K562 (cell line): ENCODE measurements at regions not wholly inside any gene's neighbourhood (a gene's known extent, or its start where the extent isn't known, plus 50 kb on each side); places are given as distances from the start of the nearest gene placed in this dataset.
A peak's percentile ranks its signal among the peaks of the same experiment; 100 is the strongest.
"Not testable (repeated sequence)": the region's sequence is repeated elsewhere in the genome, so short reads cannot be mapped to it uniquely, and the experiment has no call there.

ENCODE experiments used
- ATAC-seq: fragments of 200-7000 bp; cut with Tn5 transposase; 3 replicates; pipeline ENCODE4 v1.9.1; 2020; ENCODE audit warnings: moderate library complexity
- BruUV-seq: library from RNA; stranded (reverse); fragments of 400-500 nt; replicated peaks from 2 replicates; lab custom pipeline; 2021; lab: Mats Ljungman, UMichigan
- CTCF ChIA-PET: fragments of 300-600 bp; formaldehyde crosslinking; extraction: SDS; loops from one replicate; lab custom pipeline; 2021; ENCODE audit warnings: low intra/inter-chr PET ratio; lab: Yijun Ruan, JAX
- POLR2A ChIA-PET: fragments of 300-600, 350-650 bp; sonication (Branson Sonifier 250); formaldehyde crosslinking; extraction: SDS; loops from one replicate; lab custom pipeline; 2021; ENCODE audit warnings: antibody characterized with exemption, inconsistent platforms; lab: Yijun Ruan, JAX
- DNase-seq, 4 experiments: peaks; one replicate each; pipeline versions ENCODE4 v3.0.0 to v3.0.0-alpha.2; 2011 to 2018; ENCODE audit warnings: low spot score in 3 of 4, mixed read lengths in 3 of 4; ENCODE audit errors: extremely low read depth in 1 of 4
- FAIRE-seq: peaks from 2 replicates; lab custom pipeline; 2011; peaks lifted over from hg19 to GRCh38; lab: Jason Lieb, UNC
- H2AFZ ChIP-seq: 2 replicates; pipeline ENCODE4 v1.6.0; 2011; ENCODE audit warnings: low read depth, low read length, control low read depth, inconsistent platforms
- H3K27ac ChIP-seq: fragments of 200-600 bp; 3 replicates; pipeline ENCODE4 v1.8.0; 2011; ENCODE audit warnings: low read depth, mild to moderate bottlenecking, control low read depth, inconsistent platforms, low read length, moderate library complexity, mixed read lengths; ENCODE audit errors: extremely low read depth
- H3K27me3 ChIP-seq, 2 experiments: fragments of 300-600 bp in 1 of 2; 2 replicates in 1 of 2; 3 replicates in 1 of 2; pipeline versions ENCODE4 v1.6.0 to v1.8.0; 2011; ENCODE audit warnings: inconsistent platforms in 2 of 2, low read length in 2 of 2, mild to moderate bottlenecking in 1 of 2, mixed read lengths in 1 of 2, moderate library complexity in 1 of 2; ENCODE audit not compliant: control insufficient read depth in 2 of 2, insufficient read depth in 2 of 2
- H3K36me3 ChIP-seq: fragments of 300-600 bp; 3 replicates; pipeline ENCODE4 v1.8.0; 2011; ENCODE audit warnings: mild to moderate bottlenecking, low read length, inconsistent platforms; ENCODE audit not compliant: control insufficient read depth, insufficient read depth
- H3K4me1 ChIP-seq, 2 experiments: fragments of 200-600 bp in 1 of 2; replicated peaks in 1 of 2; 2 replicates in 1 of 2; 3 replicates in 1 of 2; pipeline versions ENCODE4 v1.5.1 to v1.8.0; 2011; ENCODE audit warnings: inconsistent platforms in 2 of 2, low read length in 2 of 2, mild to moderate bottlenecking in 1 of 2, mixed read lengths in 1 of 2, moderate library complexity in 1 of 2; ENCODE audit not compliant: control insufficient read depth in 2 of 2, insufficient read depth in 2 of 2
- H3K4me2 ChIP-seq: 2 replicates; pipeline ENCODE4 v1.6.1; 2011; ENCODE audit warnings: low read length, control low read depth, inconsistent platforms, mixed read lengths; ENCODE audit not compliant: insufficient read depth
- H3K4me3 ChIP-seq: fragments of 200-600 bp; sonication (generic), shearing (Covaris generic); 2 replicates; pipeline ENCODE4 v1.5.1; 2016; ENCODE audit warnings: control low read depth, inconsistent platforms
- H3K79me2 ChIP-seq: fragments of 200-600 bp; 3 replicates; pipeline ENCODE4 v1.8.0; 2011; ENCODE audit warnings: low read length, inconsistent platforms; ENCODE audit not compliant: control insufficient read depth, insufficient read depth
- H3K9ac ChIP-seq, 2 experiments: 2 replicates each; pipeline versions ENCODE4 v1.6.0 to v1.6.1; 2011; ENCODE audit warnings: low read depth in 2 of 2, low read length in 2 of 2, control low read depth in 1 of 2, inconsistent platforms in 1 of 2, mild to moderate bottlenecking in 1 of 2, mixed read lengths in 1 of 2; ENCODE audit not compliant: insufficient read depth in 1 of 2
- H3K9me1 ChIP-seq: one replicate; pipeline ENCODE4 v1.6.0; 2011; ENCODE audit warnings: inconsistent platforms, mild to moderate bottlenecking, low read length, moderate library complexity; ENCODE audit not compliant: control insufficient read depth, insufficient read depth
- H3K9me3 ChIP-seq: replicated peaks from 2 replicates; pipeline ENCODE4 v1.5.1; 2011; ENCODE audit warnings: low read depth, low read length, inconsistent platforms; ENCODE audit not compliant: control insufficient read depth, insufficient read depth
- H4K20me1 ChIP-seq: replicated peaks from 2 replicates; pipeline ENCODE4 v1.6.1; 2011; ENCODE audit warnings: low read length, inconsistent platforms, mixed read lengths; ENCODE audit not compliant: control insufficient read depth, insufficient read depth
- WGBS: fragments of 100-300 bp; shearing (Covaris generic); methylation state at CpG from one replicate; pipeline ENCODE4 v1.1.6; 2016; ENCODE audit warnings: low coverage, mixed read lengths; ENCODE audit not compliant: insufficient coverage; ENCODE audit errors: missing lambda C conversion rate; 5-methylcytosine and 5-hydroxymethylcytosine counted together
- in situ Hi-C: fragments of 300-500 bp; cut with MboI; formaldehyde crosslinking; loops from 4 replicates; pipeline ENCODE4 v1.15.0; 2018; ENCODE audit warnings: inconsistent platforms, mixed read lengths
- intact Hi-C: fragments of 100-400 bp; cut with micrococcal nuclease; formaldehyde crosslinking; loops from 2 replicates; pipeline ENCODE4 v1.14.2; 2022
- TF ChIP-seq, protein P1 (sequence below), 3 experiments: IDR thresholded peaks in 2 of 3; conservative IDR thresholded peaks in 1 of 3; 2 replicates each; pipeline ENCODE4 v1.5.1; 2011 to 2012; ENCODE audit warnings: low read length in 3 of 3, mild to moderate bottlenecking in 3 of 3, control low read depth in 2 of 3, improper control_type of control experiment in 1 of 3, inconsistent platforms in 1 of 3, low read depth in 1 of 3, mixed read lengths in 1 of 3, moderate library complexity in 1 of 3; ENCODE audit not compliant: insufficient read depth in 2 of 3

DNA sequence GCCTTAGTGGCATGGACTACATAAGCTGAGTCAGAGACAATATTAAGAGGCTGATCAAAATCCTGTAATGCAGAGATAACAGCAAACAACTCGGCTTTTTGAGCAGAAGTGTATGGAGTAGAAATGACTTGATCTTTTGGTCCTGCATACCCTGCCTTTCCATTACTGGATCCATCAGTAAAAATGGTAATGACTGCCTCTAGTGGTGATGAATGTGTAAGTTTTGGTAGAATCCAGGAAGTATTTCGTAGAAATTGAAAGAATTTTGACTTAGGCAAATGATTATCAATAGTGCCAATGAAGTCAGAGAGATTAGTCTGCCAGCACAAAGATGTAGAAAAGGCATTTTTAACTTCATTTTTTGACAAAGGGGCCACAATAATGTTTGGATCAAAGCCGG lies 146.4 kb upstream of the API5 start:
- peak in 1 of 4 experiments; percentile 1 for DNase-seq
- 0% methylated on average over 3 of the region's 3 CpGs for WGBS
- CTCF ChIA-PET, H3K27ac ChIP-seq, intact Hi-C loops, H3K9ac ChIP-seq, H3K4me1 ChIP-seq, H3K9me1 ChIP-seq, BruUV-seq, POLR2A ChIA-PET, H3K36me3 ChIP-seq, ATAC-seq, H4K20me1 ChIP-seq, H3K4me3 ChIP-seq, FAIRE-seq, H3K79me2 ChIP-seq, H3K4me2 ChIP-seq, H2AFZ ChIP-seq, H3K9me3 ChIP-seq, in situ Hi-C loops, H3K27me3 ChIP-seq: not testable (repeated sequence)
- TF ChIP-seq, protein P1, sequence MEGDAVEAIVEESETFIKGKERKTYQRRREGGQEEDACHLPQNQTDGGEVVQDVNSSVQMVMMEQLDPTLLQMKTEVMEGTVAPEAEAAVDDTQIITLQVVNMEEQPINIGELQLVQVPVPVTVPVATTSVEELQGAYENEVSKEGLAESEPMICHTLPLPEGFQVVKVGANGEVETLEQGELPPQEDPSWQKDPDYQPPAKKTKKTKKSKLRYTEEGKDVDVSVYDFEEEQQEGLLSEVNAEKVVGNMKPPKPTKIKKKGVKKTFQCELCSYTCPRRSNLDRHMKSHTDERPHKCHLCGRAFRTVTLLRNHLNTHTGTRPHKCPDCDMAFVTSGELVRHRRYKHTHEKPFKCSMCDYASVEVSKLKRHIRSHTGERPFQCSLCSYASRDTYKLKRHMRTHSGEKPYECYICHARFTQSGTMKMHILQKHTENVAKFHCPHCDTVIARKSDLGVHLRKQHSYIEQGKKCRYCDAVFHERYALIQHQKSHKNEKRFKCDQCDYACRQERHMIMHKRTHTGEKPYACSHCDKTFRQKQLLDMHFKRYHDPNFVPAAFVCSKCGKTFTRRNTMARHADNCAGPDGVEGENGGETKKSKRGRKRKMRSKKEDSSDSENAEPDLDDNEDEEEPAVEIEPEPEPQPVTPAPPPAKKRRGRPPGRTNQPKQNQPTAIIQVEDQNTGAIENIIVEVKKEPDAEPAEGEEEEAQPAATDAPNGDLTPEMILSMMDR (IDR thresholded peaks at IDR 0.05 in 2 of 3, conservative IDR thresholded peaks at IDR 0.05 in 1 of 3; ENCODE audit: insufficient read depth in 2 of 3, low read depth in 1 of 3, low read length in 3 of 3), result peak in 1 of 3 experiments; percentile 14; a peak in 1 of 6 replicates

- H3K4me3 ChIP-seq, DNase-seq, H3K9me1 ChIP-seq, intact Hi-C loops, H3K4me1 ChIP-seq, H3K79me2 ChIP-seq, H3K9ac ChIP-seq, H3K27ac ChIP-seq, in situ Hi-C loops, H3K9me3 ChIP-seq, CTCF ChIA-PET, FAIRE-seq, BruUV-seq, H4K20me1 ChIP-seq, POLR2A ChIA-PET, H2AFZ ChIP-seq, ATAC-seq, H3K27me3 ChIP-seq, H3K36me3 ChIP-seq, H3K4me2 ChIP-seq: not testable (repeated sequence)
- WGBS, result 0% methylated on average over 2 of the region's 2 CpGs
Observed at GRCh38 chr11:43168241-43168640, 143.6 kb upstream of the API5 start.
